HCT116 (cell line): ENCODE measurements at regions not wholly inside any gene's neighbourhood (a gene's known extent, or its start where the extent isn't known, plus 50 kb on each side); places are given as distances from the start of the nearest gene placed in this dataset.

ENCODE experiments used
- ATAC-seq: fragments of 200-7000 bp; cut with Tn5 transposase; 2 replicates; pipeline ENCODE4 v1.9.1; 2020; ENCODE audit warnings: mild to moderate bottlenecking, moderate library complexity
- BruUV-seq: library from RNA; stranded (reverse); fragments of 400-500 nt; replicated peaks from 2 replicates; lab custom pipeline; 2021; lab: Mats Ljungman, UMichigan
- CTCF ChIA-PET: fragments of 300-600 bp; sonication (Branson Sonifier 250); formaldehyde crosslinking; loops from one replicate; lab custom pipeline; 2021; ENCODE audit warnings: antibody characterized with exemption; lab: Charles Lee
- POLR2A ChIA-PET: fragments of 300-600, 350-600 bp; sonication (Branson Sonifier 250); formaldehyde crosslinking; loops from one replicate; lab custom pipeline; 2021; ENCODE audit warnings: antibody characterized with exemption; lab: Charles Lee
- RAD21 ChIA-PET, 2 experiments: fragments of 300-600 bp; sonication (Branson Sonifier 250); formaldehyde crosslinking; loops; one replicate each; lab custom pipeline; 2023; ENCODE audit warnings: low total read pairs in 2 of 2; ENCODE audit not compliant: uncharacterized antibody in 2 of 2, unreplicated experiment in 2 of 2, low non-redundant PET in 1 of 2; lab: Charles Lee
- DNase-seq: peaks from one replicate; pipeline ENCODE4 v3.0.0-alpha.2; 2010; ENCODE audit warnings: low read depth, low spot score
- H2AFZ ChIP-seq: fragments of 200-600 bp; shearing (Covaris generic), sonication (generic); 2 replicates; pipeline ENCODE4 v1.6.1; 2017; ENCODE audit warnings: low read depth, mixed run types, mixed read lengths, antibody characterized with exemption, low read length; ENCODE audit not compliant: poor library complexity, severe bottlenecking
- H3K27ac ChIP-seq: 2 replicates; pipeline ENCODE4 v1.5.1; 2012; ENCODE audit warnings: low read depth, low read length
- H3K27me3 ChIP-seq: fragments of 200-600 bp; sonication (generic); 2 replicates; pipeline ENCODE4 v1.6.1; 2016; ENCODE audit warnings: mixed run types, low read length, mixed read lengths; ENCODE audit not compliant: insufficient read depth
- H3K36me3 ChIP-seq, 2 experiments: fragments of 200-500 bp in 1 of 2; fragments of 200-600 bp in 1 of 2; sonication (Bioruptor generic) in 1 of 2; sonication (generic) in 1 of 2; 2 replicates each; pipeline versions ENCODE4 v1.5.1 to v1.6.1; 2014 to 2016; ENCODE audit warnings: low read length in 2 of 2, inconsistent platforms in 1 of 2, mixed read lengths in 1 of 2, mixed run types in 1 of 2; ENCODE audit not compliant: insufficient read depth in 2 of 2, control insufficient read depth in 1 of 2
- H3K4me1 ChIP-seq, 2 experiments: fragments of 200-600 bp in 1 of 2; sonication (generic) in 1 of 2; 2 replicates each; pipeline versions ENCODE4 v1.5.1 to v1.6.1; 2012 to 2017; ENCODE audit warnings: low read length in 2 of 2, inconsistent platforms in 1 of 2, mild to moderate bottlenecking in 1 of 2, mixed read lengths in 1 of 2, mixed run types in 1 of 2, moderate library complexity in 1 of 2; ENCODE audit not compliant: insufficient read depth in 2 of 2, control insufficient read depth in 1 of 2
- H3K4me2 ChIP-seq: fragments of 200-600 bp; sonication (generic); 2 replicates; pipeline ENCODE4 v1.6.1; 2017; ENCODE audit warnings: mixed run types, low read length, mixed read lengths
- H3K4me3 ChIP-seq, 2 experiments: fragments of 200-600 bp in 1 of 2; sonication (generic) in 1 of 2; replicated peaks in 1 of 2; 2 replicates each; pipeline ENCODE4 v1.5.1; 2011 to 2016; ENCODE audit warnings: low read length in 2 of 2, control low read depth in 1 of 2, low read depth in 1 of 2, mild to moderate bottlenecking in 1 of 2, mixed read lengths in 1 of 2, mixed run types in 1 of 2
- H3K79me2 ChIP-seq: fragments of 200-600 bp; sonication (generic); 2 replicates; pipeline ENCODE4 v1.6.1; 2017; ENCODE audit warnings: mild to moderate bottlenecking, mixed run types, low read length, moderate library complexity, mixed read lengths; ENCODE audit not compliant: insufficient read depth
- H3K9ac ChIP-seq: fragments of 200-600 bp; sonication (generic); 2 replicates; pipeline ENCODE4 v1.6.1; 2016; ENCODE audit warnings: low read length, mixed read lengths
- H3K9me2 ChIP-seq: fragments of 200-600 bp; sonication (generic), shearing (Covaris generic); 2 replicates; pipeline ENCODE4 v1.6.1; 2017; ENCODE audit warnings: mixed run types, mild to moderate bottlenecking, moderate library complexity; ENCODE audit not compliant: insufficient read depth
- H3K9me3 ChIP-seq, 2 experiments: fragments of 200-500 bp in 1 of 2; fragments of 200-600 bp in 1 of 2; sonication (Bioruptor generic) in 1 of 2; sonication (generic) in 1 of 2; 2 replicates each; pipeline ENCODE4 v1.6.1; 2014 to 2017; ENCODE audit warnings: low read length in 2 of 2, mixed read lengths in 2 of 2, inconsistent platforms in 1 of 2, low read depth in 1 of 2, mild to moderate bottlenecking in 1 of 2, mixed run types in 1 of 2, moderate library complexity in 1 of 2; ENCODE audit not compliant: control insufficient read depth in 1 of 2, insufficient read depth in 1 of 2
- H4K20me1 ChIP-seq: fragments of 200-600 bp; sonication (generic), shearing (Covaris generic); 2 replicates; pipeline ENCODE4 v1.6.1; 2017; ENCODE audit warnings: mixed run types, mild to moderate bottlenecking, moderate library complexity; ENCODE audit not compliant: insufficient read depth
- CTCF ChIP-seq, 3 experiments: fragments of 200-600 bp in 1 of 3; sonication (generic) in 1 of 3; IDR thresholded peaks in 2 of 3; conservative IDR thresholded peaks in 1 of 3; 2 replicates each; pipeline ENCODE4 v1.5.1; 2012 to 2017; ENCODE audit warnings: low read depth in 2 of 3, low read length in 2 of 3, antibody characterized with exemption in 1 of 3, borderline replicate concordance in 1 of 3, control low read depth in 1 of 3, mild to moderate bottlenecking in 1 of 3, mixed read lengths in 1 of 3, mixed run types in 1 of 3, moderate library complexity in 1 of 3; ENCODE audit not compliant: insufficient read depth in 1 of 3
- EZH2 ChIP-seq: fragments of 200-600 bp; sonication (generic); IDR thresholded peaks from 2 replicates; pipeline ENCODE4 v1.6.1; 2017; ENCODE audit warnings: antibody characterized with exemption, mixed run types
- EZH2phosphoT487 ChIP-seq: fragments of 200-600 bp; IDR thresholded peaks from 2 replicates; pipeline ENCODE4 v1.6.1; 2018; ENCODE audit warnings: antibody characterized with exemption, borderline replicate concordance
- POLR2A ChIP-seq: IDR thresholded peaks from 2 replicates; pipeline ENCODE4 v1.7.0; 2011; ENCODE audit warnings: borderline replicate concordance; ENCODE audit not compliant: insufficient read depth, insufficient read length; ENCODE audit errors: extremely low read depth
- POLR2AphosphoS5 ChIP-seq: IDR thresholded peaks from 2 replicates; pipeline ENCODE4 v1.6.1; 2011; ENCODE audit warnings: mild to moderate bottlenecking, low read depth, low read length, moderate library complexity
- ZBTB33 ChIP-seq: IDR thresholded peaks from 2 replicates; pipeline ENCODE4 v1.6.1; 2011; ENCODE audit warnings: mild to moderate bottlenecking, low read length, moderate library complexity; ENCODE audit not compliant: insufficient replicate concordance; ENCODE audit errors: extremely low read depth
- ZNF274 ChIP-seq: fragments of 200-500 bp; sonication (Bioruptor generic); IDR thresholded peaks from 2 replicates; pipeline ENCODE4 v1.6.1; 2014; ENCODE audit warnings: mild to moderate bottlenecking, low read depth, low read length, inconsistent platforms
- intact Hi-C: fragments of 100-400 bp; cut with micrococcal nuclease; formaldehyde crosslinking; loops from 2 replicates; pipeline ENCODE4 v1.10.0; 2022

GRCh38 chr3:43964640-43965039 lies 273.9 kb downstream of the ABHD5 start:
- Histone ChIP-seq H3K27ac (no peak overlapping the region), H3K27me3 (peaks cover 33% of the 10 kb centered on the region), H3K9ac (no peak overlapping the region), H3K36me3 (no peaks in the 10 kb centered on the region), H3K79me2 (no peaks in the 10 kb centered on the region), H4K20me1 (no peaks in the 10 kb centered on the region), H3K9me2 (no peaks in the 10 kb centered on the region), H3K4me2 (no peak overlapping the region), H3K4me3 (no peak overlapping the region), H3K4me1 (no peaks in the 10 kb centered on the region), H2AFZ (no peak overlapping the region), H3K9me3 (no peaks in the 10 kb centered on the region)
- CTCF ChIA-PET: no interaction called here
- POLR2A ChIA-PET: no interaction called here
- no peak for TF ChIP-seq POLR2AphosphoS5
- no peak for TF ChIP-seq ZNF274
- no peak for TF ChIP-seq POLR2A
- no peak for TF ChIP-seq EZH2phosphoT487
- no peak for TF ChIP-seq CTCF (IDR thresholded peaks at IDR 0.05 in 2 of 3, conservative IDR thresholded peaks at IDR 0.05 in 1 of 3; ENCODE audit: borderline replicate concordance in 1 of 3, insufficient read depth in 1 of 3, low read depth in 2 of 3, low read length in 2 of 3)
- TF ChIP-seq ZBTB33: no peak
- TF ChIP-seq EZH2: no peak
- no TSS peak for BruUV-seq
- ATAC-seq: no peak
- RAD21 ChIA-PET: no interaction called here
- intact Hi-C loops: no loop called here
- DNase-seq: no peak
